Adrenal gland (tissue), 5 donors: ENCODE measurements at regions not wholly inside any gene's neighbourhood (a gene's known extent, or its start where the extent isn't known, plus 50 kb on each side); places are given as distances from the start of the nearest gene placed in this dataset.

Source experiments
- CTCF ChIP-seq, 6 experiments: fragments of 450-650 bp in 4 of 6; fragments of 200-600 bp in 2 of 6; sonication (generic) in 1 of 6; IDR thresholded peaks; 1 replicate in 5 of 6; 2 replicates in 1 of 6; pipeline versions ENCODE4 v1.5.1 to v1.8.0; 2016 to 2021; ENCODE audit warnings: antibody characterized with exemption in 6 of 6, mild to moderate bottlenecking in 2 of 6, moderate library complexity in 1 of 6
- POLR2A ChIP-seq, 2 donors: fragments of 450-650 bp; IDR thresholded peaks; one replicate each; pipeline ENCODE4 v1.6.1; 2017; ENCODE audit warnings: antibody characterized with exemption in 2 of 2, mild to moderate bottlenecking in 2 of 2, moderate library complexity in 1 of 2
- donor health status: DM: no; HTN: no; CAD: no.

GRCh38 chr10:91352760-91353159 lies 57.4 kb upstream of the HECTD2 start:
- TF ChIP-seq CTCF (IDR thresholded peaks at IDR 0.05) (no peak), POLR2A (IDR thresholded peaks at IDR 0.05) (no peak)
